ENCODE measurements at regions not wholly inside any gene's neighbourhood (a gene's known extent, or its start where the extent isn't known, plus 50 kb on each side); places are given as distances from the start of the nearest gene placed in this dataset.

- Histone ChIP-seq H3K27me3 (no peaks in the 10 kb centered on the region), H3K9me3 (peaks cover 0 to 16% (median 0%) of the 10 kb centered on the region in 11 donors), H3K36me3 (no peaks in the 10 kb centered on the region), H3K27ac (no peak overlapping the region), H3K4me1 (peaks cover 0 to 19% (median 3%) of the 10 kb centered on the region in 9 donors), H3K4me3 (no peak overlapping the region)
- no peak for DNase-seq
- ATAC-seq, result no peak
- WGBS, 2 donors, result 78 to 92% methylated on average over 5 of the region's 5 CpGs
- intact Hi-C loops (cut with DNase I), result no loop called here
- no peak for TF ChIP-seq CTCF (IDR thresholded peaks at IDR 0.05)
Observed at GRCh38 chr1:114238053-114238452, 84.4 kb upstream of the SYT6 start.

DNA sequence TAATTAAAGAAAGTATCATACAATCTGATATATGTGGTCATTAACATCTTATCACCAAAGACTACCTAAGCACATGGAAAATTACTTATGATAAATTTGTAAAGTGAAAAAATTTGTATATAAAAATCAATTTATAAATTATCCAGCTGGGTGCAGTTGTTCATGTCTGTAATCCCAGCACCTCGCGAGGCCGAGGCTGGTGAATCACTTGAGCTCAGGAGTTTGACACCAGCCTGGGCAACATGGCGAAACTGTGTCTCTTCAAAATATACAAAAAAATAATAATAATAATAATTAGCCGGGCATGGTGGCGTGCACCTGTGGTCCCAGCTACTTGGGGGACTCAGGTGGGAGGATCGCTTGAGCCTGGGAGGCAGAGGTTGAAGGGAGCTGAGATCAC lies 82.8 kb upstream of the SYT6 start:
- intact Hi-C loops (cut with DNase I), result no loop called here
- WGBS, 2 donors, result 74 to 85% methylated on average over 7 of the region's 7 CpGs
- ATAC-seq (no peak), DNase-seq (no peak)
- TF ChIP-seq CTCF (IDR thresholded peaks at IDR 0.05), result no peak
- H3K36me3 ChIP-seq, result no peaks in the 10 kb centered on the region
- no peak overlapping the region for H3K27ac ChIP-seq
- H3K27me3 ChIP-seq, result peaks cover 0 to 4% (median 0%) of the 10 kb centered on the region in 7 donors
- H3K4me1 ChIP-seq, result peaks cover 0 to 19% (median 3%) of the 10 kb centered on the region in 9 donors
- peaks cover 0 to 16% (median 0%) of the 10 kb centered on the region in 11 donors for H3K9me3 ChIP-seq
- H3K4me3 ChIP-seq, result no peak overlapping the region

- H3K27me3 ChIP-seq, result peaks cover 0 to 4% (median 0%) of the 10 kb centered on the region in 7 donors
- intact Hi-C loops (cut with DNase I), result no loop called here
- WGBS, 2 donors, result 26 to 55% methylated on average over 4 of the region's 4 CpGs
- H3K4me3 ChIP-seq, result no peak overlapping the region
- no peaks in the 10 kb centered on the region for H3K36me3 ChIP-seq
- DNase-seq, result peak in 1 of 2 donors; percentile 29
- ATAC-seq, result peak; percentile 64 to 96 (median 88)
- H3K9me3 ChIP-seq, result peaks cover 0 to 11% (median 0%) of the 10 kb centered on the region in 11 donors
- H3K27ac ChIP-seq, result peak overlapping the region in 3 of 10 donors; percentile 2 to 29 (median 10)
- H3K4me1 ChIP-seq, result peaks cover 0 to 19% (median 3%) of the 10 kb centered on the region in 9 donors
- TF ChIP-seq CTCF (IDR thresholded peaks at IDR 0.05), result no peak
Observed at GRCh38 chr1:114235960-114236359, 82.3 kb upstream of the SYT6 start.

GRCh38 chr1:114235281-114235680 lies 81.6 kb upstream of the SYT6 start:
- peak overlapping the region in 1 of 10 donors; percentile 29 for H3K27ac ChIP-seq
- intact Hi-C loops (cut with DNase I), result no loop called here
- DNase-seq (no peak), ATAC-seq (no peak)
- H3K4me1 ChIP-seq, result peaks cover 0 to 19% (median 3%) of the 10 kb centered on the region in 9 donors
- H3K36me3 ChIP-seq, result no peaks in the 10 kb centered on the region
- WGBS, 2 donors, result 55 to 66% methylated on average over 3 of the region's 3 CpGs
- TF ChIP-seq CTCF (IDR thresholded peaks at IDR 0.05), result no peak
- peaks cover 0 to 7% (median 0%) of the 10 kb centered on the region in 11 donors for H3K9me3 ChIP-seq
- no peak overlapping the region for H3K4me3 ChIP-seq
- H3K27me3 ChIP-seq, result peaks cover 0 to 4% (median 0%) of the 10 kb centered on the region in 7 donors
